GM12878 (cell line): ENCODE measurements at regions not wholly inside any gene's neighbourhood (a gene's known extent, or its start where the extent isn't known, plus 50 kb on each side); places are given as distances from the start of the nearest gene placed in this dataset.

ENCODE experiments used
- ATAC-seq: fragments of 200-7000 bp; cut with Tn5 transposase; 3 replicates; pipeline ENCODE4 v1.9.1; 2020; ENCODE audit warnings: mild to moderate bottlenecking, moderate library complexity
- BruUV-seq: library from RNA; stranded (reverse); fragments of 400-500 nt; replicated peaks from 2 replicates; lab custom pipeline; 2021; lab: Mats Ljungman, UMichigan
- CTCF ChIA-PET: fragments of 300-600 bp; sonication (Branson Sonifier 250); formaldehyde crosslinking; extraction: SDS; loops from one replicate; lab custom pipeline; 2021; ENCODE audit warnings: inconsistent platforms; lab: Yijun Ruan, JAX
- POLR2A ChIA-PET: fragments of 350-600 bp; formaldehyde crosslinking; extraction: SDS; loops from one replicate; lab custom pipeline; 2021; ENCODE audit warnings: inconsistent platforms; lab: Charles Lee
- RAD21 ChIA-PET: fragments of 300-600 bp; sonication (Branson Sonifier 250); formaldehyde crosslinking; loops from one replicate; lab custom pipeline; 2023; ENCODE audit warnings: antibody characterized with exemption; ENCODE audit not compliant: unreplicated experiment; lab: Charles Lee
- SMC1A ChIA-PET: fragments of 300-600 bp; sonication (Branson Sonifier 250); formaldehyde crosslinking; loops from one replicate; lab custom pipeline; 2023; ENCODE audit not compliant: unreplicated experiment, uncharacterized antibody; lab: Charles Lee
- DNase-seq: peaks from one replicate; pipeline ENCODE4 v3.0.0-alpha.2; 2011; ENCODE audit warnings: low read depth, low spot score
- FAIRE-seq: peaks from 3 replicates; lab custom pipeline; 2011; peaks lifted over from hg19 to GRCh38; lab: Jason Lieb, UNC
- H2AFZ ChIP-seq: 2 replicates; pipeline ENCODE4 v1.6.0; 2011; ENCODE audit warnings: low read depth, low read length, control low read depth; ENCODE audit not compliant: control insufficient read depth
- H3K27ac ChIP-seq: 2 replicates; pipeline ENCODE4 v1.5.1; 2011; ENCODE audit warnings: control low read depth; ENCODE audit not compliant: control insufficient read depth, insufficient read depth
- H3K27me3 ChIP-seq, 2 experiments: replicated peaks in 1 of 2; 2 replicates each; pipeline versions ENCODE4 v1.6.0 to v1.6.1; 2011; ENCODE audit warnings: low read length in 1 of 2; ENCODE audit not compliant: control insufficient read depth in 2 of 2, insufficient read depth in 2 of 2
- H3K36me3 ChIP-seq, 2 experiments: 2 replicates each; pipeline ENCODE4 v1.5.1; 2011; ENCODE audit warnings: low read length in 1 of 2; ENCODE audit not compliant: control insufficient read depth in 2 of 2, insufficient read depth in 2 of 2
- H3K4me1 ChIP-seq: 2 replicates; pipeline ENCODE4 v1.6.1; 2011; ENCODE audit warnings: mild to moderate bottlenecking, low read length, moderate library complexity, mixed read lengths; ENCODE audit not compliant: control insufficient read depth, insufficient read depth
- H3K4me2 ChIP-seq: 2 replicates; pipeline ENCODE4 v1.6.0; 2011; ENCODE audit warnings: control low read depth; ENCODE audit not compliant: control insufficient read depth, insufficient read depth
- H3K4me3 ChIP-seq: fragments of 200-600 bp; sonication (generic); 2 replicates; pipeline ENCODE4 v1.5.1; 2016
- H3K79me2 ChIP-seq: 2 replicates; pipeline ENCODE4 v1.6.0; 2011; ENCODE audit warnings: low read length; ENCODE audit not compliant: control insufficient read depth, insufficient read depth
- H3K9ac ChIP-seq: 2 replicates; pipeline ENCODE4 v1.8.0; 2011; ENCODE audit warnings: low read length, control low read depth, mixed read lengths; ENCODE audit not compliant: control insufficient read depth, insufficient read depth
- H3K9me3 ChIP-seq: replicated peaks from 3 replicates; pipeline ENCODE4 v1.5.1; 2011; ENCODE audit warnings: mild to moderate bottlenecking, low read length; ENCODE audit not compliant: control insufficient read depth, insufficient read depth
- H4K20me1 ChIP-seq: 2 replicates; pipeline ENCODE4 v1.6.0; 2011; ENCODE audit not compliant: control insufficient read depth, insufficient read depth
- CBX5 ChIP-seq: sonication (generic); IDR thresholded peaks from 2 replicates; pipeline ENCODE4 v1.6.1; 2016; ENCODE audit warnings: low read depth, moderate library complexity, mild to moderate bottlenecking, inconsistent platforms
- E2F4 ChIP-seq: IDR thresholded peaks from 2 replicates; pipeline ENCODE4 v1.6.1; 2012; ENCODE audit warnings: low read depth, low read length, improper control_type of control experiment
- EGR1 ChIP-seq, 2 experiments: IDR thresholded peaks; 1 replicate in 1 of 2; 2 replicates in 1 of 2; pipeline ENCODE4 v1.6.1; 2011 to 2012; ENCODE audit warnings: low read depth in 2 of 2, low read length in 2 of 2, borderline replicate concordance in 1 of 2, mild to moderate bottlenecking in 1 of 2, moderate library complexity in 1 of 2
- HCFC1 ChIP-seq: fragments of 150-350 bp; IDR thresholded peaks from 2 replicates; pipeline ENCODE4 v1.6.1; 2014; ENCODE audit warnings: low read length
- IKZF1 ChIP-seq: fragments of 450-650 bp; conservative IDR thresholded peaks from 2 replicates; pipeline ENCODE4 v1.6.1; 2017; ENCODE audit warnings: antibody characterized with exemption, mild to moderate bottlenecking
- JUND ChIP-seq: IDR thresholded peaks from 2 replicates; pipeline ENCODE4 v1.6.1; 2012; ENCODE audit warnings: low read depth, mild to moderate bottlenecking, low read length, improper control_type of control experiment, moderate library complexity
- MEF2B ChIP-seq: fragments of 450-650 bp; IDR thresholded peaks from 2 replicates; pipeline ENCODE4 v1.6.1; 2018; ENCODE audit warnings: mild to moderate bottlenecking, moderate library complexity; ENCODE audit not compliant: partially characterized antibody, poor library complexity, severe bottlenecking
- MTA3 ChIP-seq: IDR thresholded peaks from 2 replicates; pipeline ENCODE4 v1.6.1; 2012; ENCODE audit warnings: low read length, inconsistent platforms, borderline replicate concordance
- NFXL1 ChIP-seq: fragments of 450-650 bp; IDR thresholded peaks from 2 replicates; pipeline ENCODE4 v1.6.1; 2017; ENCODE audit warnings: antibody characterized with exemption, mild to moderate bottlenecking, borderline replicate concordance
- PAX5 ChIP-seq: IDR thresholded peaks from 2 replicates; pipeline ENCODE4 v1.6.1; 2011; ENCODE audit warnings: low read depth, low read length, borderline replicate concordance
- POU2F2 ChIP-seq: IDR thresholded peaks from 3 replicates; pipeline ENCODE4 v1.6.1; 2011; ENCODE audit warnings: low read depth, mild to moderate bottlenecking, low read length, borderline replicate concordance
- SIX5 ChIP-seq: IDR thresholded peaks from 2 replicates; pipeline ENCODE4 v1.6.1; 2011; ENCODE audit warnings: mild to moderate bottlenecking, low read depth, low read length, moderate library complexity; ENCODE audit not compliant: severe bottlenecking
- ZBTB40 ChIP-seq: fragments of 450-650 bp; IDR thresholded peaks from 2 replicates; pipeline ENCODE4 v1.6.1; 2016; ENCODE audit warnings: mild to moderate bottlenecking, moderate library complexity, borderline replicate concordance
- WGBS: methylation state at CpG from one replicate; pipeline ENCODE4 v1.1.6; 2016; ENCODE audit warnings: low lambda C conversion rate; ENCODE audit not compliant: insufficient replicate concordance, insufficient coverage; ENCODE audit errors: missing lambda C conversion rate; 5-methylcytosine and 5-hydroxymethylcytosine counted together
- in situ Hi-C: fragments of 300-500 bp; cut with MboI; formaldehyde crosslinking; loops from 9 replicates; pipeline ENCODE4 v1.14.3; 2018; ENCODE audit warnings: mixed read lengths
- intact Hi-C: fragments of 100-400 bp; cut with micrococcal nuclease; formaldehyde crosslinking; loops from one replicate; pipeline ENCODE4 v1.14.2; 2022; ENCODE audit not compliant: unreplicated experiment
- TF ChIP-seq, protein P1 (sequence below): IDR thresholded peaks from 2 replicates; pipeline ENCODE4 v1.6.1; 2011; ENCODE audit warnings: borderline replicate concordance, low read depth, mild to moderate bottlenecking, moderate library complexity, mixed read lengths, low read length; ENCODE audit not compliant: insufficient read depth; ENCODE audit errors: extremely low read length
- TF ChIP-seq, protein P2 (sequence below): fragments of 450-650 bp; IDR thresholded peaks from 2 replicates; pipeline ENCODE4 v1.6.1; 2017; ENCODE audit warnings: mild to moderate bottlenecking, moderate library complexity

DNA sequence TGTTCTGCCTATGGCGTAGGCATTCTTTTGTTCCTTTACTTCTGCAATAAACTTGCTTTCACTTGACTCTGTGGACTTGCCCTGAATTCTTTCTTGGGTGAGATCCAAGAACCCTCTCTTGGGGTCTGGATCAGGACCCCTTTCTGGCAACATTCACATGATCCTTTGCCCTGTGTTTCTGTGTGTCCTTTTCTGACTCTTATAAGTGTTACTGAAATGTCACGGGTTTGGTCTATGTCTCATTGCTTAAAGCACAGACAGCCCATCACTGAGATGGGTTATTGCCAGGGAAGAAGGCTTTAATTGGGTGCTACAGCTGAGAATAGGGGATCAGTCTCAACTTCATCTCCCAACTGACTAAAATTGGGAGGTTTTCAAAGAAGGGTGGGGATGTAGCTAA, 110.9 kb upstream of the XPO1 start:
- no peaks in the 10 kb centered on the region for H3K79me2 ChIP-seq
- H3K4me2 ChIP-seq, result no peak overlapping the region
- ChIA-PET CTCF (no interaction called here), RAD21 (no interaction called here), SMC1A (no interaction called here), POLR2A (no interaction called here)
- no peaks in the 10 kb centered on the region for H4K20me1 ChIP-seq
- no peak overlapping the region for H3K9ac ChIP-seq
- intact Hi-C loops (no loop called here), in situ Hi-C loops (no loop called here)
- FAIRE-seq (no peak), ATAC-seq (no peak), DNase-seq (no peak)
- 0 out of 3 replicates have a peak, but pooled peaks cover 2% of the 10 kb centered on the region for H3K9me3 ChIP-seq
- H2AFZ ChIP-seq, result no peak overlapping the region
- H3K27ac ChIP-seq, result no peak overlapping the region
- no peaks in the 10 kb centered on the region for H3K4me1 ChIP-seq
- BruUV-seq, result no TSS peak
- 39% methylated on average over 2 of the region's 2 CpGs for WGBS
- no peaks in the 10 kb centered on the region for H3K36me3 ChIP-seq
- no peaks in the 10 kb centered on the region for H3K27me3 ChIP-seq
- H3K4me3 ChIP-seq, result no peak overlapping the region
- TF ChIP-seq, protein P1, sequence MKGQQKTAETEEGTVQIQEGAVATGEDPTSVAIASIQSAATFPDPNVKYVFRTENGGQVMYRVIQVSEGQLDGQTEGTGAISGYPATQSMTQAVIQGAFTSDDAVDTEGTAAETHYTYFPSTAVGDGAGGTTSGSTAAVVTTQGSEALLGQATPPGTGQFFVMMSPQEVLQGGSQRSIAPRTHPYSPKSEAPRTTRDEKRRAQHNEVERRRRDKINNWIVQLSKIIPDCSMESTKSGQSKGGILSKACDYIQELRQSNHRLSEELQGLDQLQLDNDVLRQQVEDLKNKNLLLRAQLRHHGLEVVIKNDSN, result no peak
- TF ChIP-seq HCFC1 (no peak), MTA3 (no peak), MEF2B (no peak), JUND (no peak), NFXL1 (no peak), CBX5 (no peak), IKZF1 (no peak), PAX5 (no peak), E2F4 (no peak), ZBTB40 (no peak), SIX5 (no peak), EGR1 (IDR thresholded peaks at IDR 0.05; ENCODE audit: borderline replicate concordance in 1 of 2, low read depth in 2 of 2, low read length in 2 of 2) (no peak), POU2F2 (no peak)
- TF ChIP-seq, protein P2, sequence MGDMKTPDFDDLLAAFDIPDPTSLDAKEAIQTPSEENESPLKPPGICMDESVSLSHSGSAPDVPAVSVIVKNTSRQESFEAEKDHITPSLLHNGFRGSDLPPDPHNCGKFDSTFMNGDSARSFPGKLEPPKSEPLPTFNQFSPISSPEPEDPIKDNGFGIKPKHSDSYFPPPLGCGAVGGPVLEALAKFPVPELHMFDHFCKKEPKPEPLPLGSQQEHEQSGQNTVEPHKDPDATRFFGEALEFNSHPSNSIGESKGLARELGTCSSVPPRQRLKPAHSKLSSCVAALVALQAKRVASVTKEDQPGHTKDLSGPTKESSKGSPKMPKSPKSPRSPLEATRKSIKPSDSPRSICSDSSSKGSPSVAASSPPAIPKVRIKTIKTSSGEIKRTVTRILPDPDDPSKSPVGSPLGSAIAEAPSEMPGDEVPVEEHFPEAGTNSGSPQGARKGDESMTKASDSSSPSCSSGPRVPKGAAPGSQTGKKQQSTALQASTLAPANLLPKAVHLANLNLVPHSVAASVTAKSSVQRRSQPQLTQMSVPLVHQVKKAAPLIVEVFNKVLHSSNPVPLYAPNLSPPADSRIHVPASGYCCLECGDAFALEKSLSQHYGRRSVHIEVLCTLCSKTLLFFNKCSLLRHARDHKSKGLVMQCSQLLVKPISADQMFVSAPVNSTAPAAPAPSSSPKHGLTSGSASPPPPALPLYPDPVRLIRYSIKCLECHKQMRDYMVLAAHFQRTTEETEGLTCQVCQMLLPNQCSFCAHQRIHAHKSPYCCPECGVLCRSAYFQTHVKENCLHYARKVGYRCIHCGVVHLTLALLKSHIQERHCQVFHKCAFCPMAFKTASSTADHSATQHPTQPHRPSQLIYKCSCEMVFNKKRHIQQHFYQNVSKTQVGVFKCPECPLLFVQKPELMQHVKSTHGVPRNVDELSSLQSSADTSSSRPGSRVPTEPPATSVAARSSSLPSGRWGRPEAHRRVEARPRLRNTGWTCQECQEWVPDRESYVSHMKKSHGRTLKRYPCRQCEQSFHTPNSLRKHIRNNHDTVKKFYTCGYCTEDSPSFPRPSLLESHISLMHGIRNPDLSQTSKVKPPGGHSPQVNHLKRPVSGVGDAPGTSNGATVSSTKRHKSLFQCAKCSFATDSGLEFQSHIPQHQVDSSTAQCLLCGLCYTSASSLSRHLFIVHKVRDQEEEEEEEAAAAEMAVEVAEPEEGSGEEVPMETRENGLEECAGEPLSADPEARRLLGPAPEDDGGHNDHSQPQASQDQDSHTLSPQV, result no peak
